Lung (tissue), 11 donors: ENCODE measurements at regions not wholly inside any gene's neighbourhood (a gene's known extent, or its start where the extent isn't known, plus 50 kb on each side); places are given as distances from the start of the nearest gene placed in this dataset.
"Not testable (repeated sequence)": the region's sequence is repeated elsewhere in the genome, so short reads cannot be mapped to it uniquely, and the experiment has no call there.

Experiments
- ATAC-seq: fragments of 200-7000 bp; cut with Tn5 transposase; one replicate; pipeline ENCODE4 v1.9.1; 2020; ENCODE audit warnings: moderate number of reproducible peaks; ENCODE audit not compliant: insufficient read depth, low FRiP score
- DNase-seq, 3 donors: peaks; one replicate each; pipeline ENCODE4 v3.0.0-alpha.2; 2013 to 2017
- H3K27ac ChIP-seq, 2 donors: one replicate each; pipeline ENCODE4 v1.5.1; 2013; ENCODE audit warnings: mild to moderate bottlenecking in 2 of 2, moderate library complexity in 2 of 2, control low read depth in 1 of 2, inconsistent platforms in 1 of 2, low read depth in 1 of 2, low read length in 1 of 2
- H3K27me3 ChIP-seq, 3 donors: one replicate each; pipeline ENCODE4 v1.5.1; 2013; ENCODE audit warnings: low read length in 2 of 3; ENCODE audit not compliant: control insufficient read depth in 3 of 3, insufficient read depth in 3 of 3
- H3K36me3 ChIP-seq, 4 donors: one replicate each; pipeline ENCODE4 v1.5.1; 2013; ENCODE audit warnings: low read length in 4 of 4, mild to moderate bottlenecking in 1 of 4, moderate library complexity in 1 of 4; ENCODE audit not compliant: control insufficient read depth in 4 of 4, insufficient read depth in 4 of 4
- H3K4me1 ChIP-seq, 5 donors: one replicate each; pipeline ENCODE4 v1.5.1; 2013; ENCODE audit warnings: low read length in 5 of 5, mild to moderate bottlenecking in 2 of 5, moderate library complexity in 1 of 5; ENCODE audit not compliant: control insufficient read depth in 5 of 5, insufficient read depth in 5 of 5
- H3K4me3 ChIP-seq: one replicate; pipeline ENCODE4 v1.5.1; 2013; ENCODE audit warnings: mild to moderate bottlenecking, control low read depth, moderate library complexity
- H3K9ac ChIP-seq, 2 donors: one replicate each; pipeline ENCODE4 v1.5.1; 2013; ENCODE audit warnings: low read length in 2 of 2, control low read depth in 1 of 2; ENCODE audit not compliant: insufficient read depth in 1 of 2
- H3K9me3 ChIP-seq, 4 donors: one replicate each; pipeline ENCODE4 v1.5.1; 2013; ENCODE audit warnings: low read length in 3 of 4, mild to moderate bottlenecking in 1 of 4, moderate library complexity in 1 of 4; ENCODE audit not compliant: control insufficient read depth in 4 of 4, insufficient read depth in 3 of 4
- WGBS, 2 donors: extraction: QIAGEN DNeasy Blood & Tissue Kit; methylation state at CpG; one replicate each; pipeline ENCODE4 v1.1.7; 2013; 5-methylcytosine and 5-hydroxymethylcytosine counted together
- TF ChIP-seq, protein P1 (sequence below): IDR thresholded peaks from 2 replicates; pipeline ENCODE4 v1.5.1; 2012; ENCODE audit warnings: mild to moderate bottlenecking; ENCODE audit errors: control extremely low read depth, extremely low read depth
- donor health status: control.
- donor health status: control.
- donor health status: Bipolar disorder and iron deficiency.
- donor health status: healthy.
- donor health status: DM: yes; HTN: yes; CAD: no.

DNA sequence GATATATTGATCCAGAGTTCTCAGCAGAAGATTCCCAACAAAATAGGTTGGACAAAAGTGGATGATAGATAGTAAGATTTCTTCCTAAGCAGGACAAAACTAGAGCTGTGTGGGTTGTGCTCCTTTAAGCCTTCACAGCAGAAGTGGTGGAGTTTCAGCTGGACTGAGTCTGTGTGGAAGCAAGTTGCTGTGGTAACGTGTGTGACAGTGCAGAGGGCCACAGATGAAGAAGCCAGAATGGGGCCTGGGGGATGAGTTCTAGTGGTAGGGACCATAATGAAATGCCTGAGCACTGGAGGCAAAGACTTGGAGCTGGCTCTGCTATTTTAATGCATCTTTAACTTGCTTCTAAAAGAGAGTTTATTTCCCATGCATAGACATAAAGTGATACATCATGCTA, 238.7 kb upstream of the POGK start:
- DNase-seq (no peak), ATAC-seq (no peak)
- H3K27me3 ChIP-seq, result no peaks in the 10 kb centered on the region
- TF ChIP-seq, protein P1, sequence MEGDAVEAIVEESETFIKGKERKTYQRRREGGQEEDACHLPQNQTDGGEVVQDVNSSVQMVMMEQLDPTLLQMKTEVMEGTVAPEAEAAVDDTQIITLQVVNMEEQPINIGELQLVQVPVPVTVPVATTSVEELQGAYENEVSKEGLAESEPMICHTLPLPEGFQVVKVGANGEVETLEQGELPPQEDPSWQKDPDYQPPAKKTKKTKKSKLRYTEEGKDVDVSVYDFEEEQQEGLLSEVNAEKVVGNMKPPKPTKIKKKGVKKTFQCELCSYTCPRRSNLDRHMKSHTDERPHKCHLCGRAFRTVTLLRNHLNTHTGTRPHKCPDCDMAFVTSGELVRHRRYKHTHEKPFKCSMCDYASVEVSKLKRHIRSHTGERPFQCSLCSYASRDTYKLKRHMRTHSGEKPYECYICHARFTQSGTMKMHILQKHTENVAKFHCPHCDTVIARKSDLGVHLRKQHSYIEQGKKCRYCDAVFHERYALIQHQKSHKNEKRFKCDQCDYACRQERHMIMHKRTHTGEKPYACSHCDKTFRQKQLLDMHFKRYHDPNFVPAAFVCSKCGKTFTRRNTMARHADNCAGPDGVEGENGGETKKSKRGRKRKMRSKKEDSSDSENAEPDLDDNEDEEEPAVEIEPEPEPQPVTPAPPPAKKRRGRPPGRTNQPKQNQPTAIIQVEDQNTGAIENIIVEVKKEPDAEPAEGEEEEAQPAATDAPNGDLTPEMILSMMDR, result no peak
- no peaks in the 10 kb centered on the region for H3K36me3 ChIP-seq
- H3K4me1 ChIP-seq, result no peaks in the 10 kb centered on the region
- H3K9ac ChIP-seq, result no peak overlapping the region
- no peaks in the 10 kb centered on the region for H3K9me3 ChIP-seq
- H3K4me3 ChIP-seq, result no peak overlapping the region
- 54 to 63% methylated on average over 1 of the region's 1 CpG for WGBS, 2 donors
- H3K27ac ChIP-seq, result no peak overlapping the region

DNA sequence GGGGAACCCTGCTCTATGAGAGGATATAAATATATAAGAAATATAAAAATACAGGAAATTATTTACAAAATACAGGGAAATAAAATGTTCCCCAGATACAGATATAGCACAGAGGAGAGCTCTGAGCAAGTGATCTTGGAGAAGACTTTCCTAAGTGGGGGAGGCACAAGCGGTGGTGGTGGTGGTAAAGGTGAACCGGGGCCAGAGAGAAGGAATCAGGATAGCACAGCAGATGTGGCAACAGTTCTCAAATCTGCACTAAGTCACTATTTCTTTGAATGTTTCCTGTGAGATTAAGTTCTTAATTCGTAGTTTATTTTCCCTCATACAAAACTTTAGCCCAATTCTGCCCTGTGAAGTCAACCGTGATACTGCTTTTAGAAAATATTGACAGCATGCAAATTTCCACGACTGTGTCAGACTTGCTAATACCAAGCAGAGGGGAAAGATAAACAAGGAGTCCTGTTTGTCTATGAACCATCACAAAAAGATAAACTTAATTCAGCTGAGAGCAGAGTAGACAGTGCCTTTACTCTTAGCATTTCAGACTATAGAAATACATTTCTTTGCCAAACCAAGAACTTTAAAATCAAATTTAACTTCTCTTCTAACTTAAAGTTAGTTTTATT, 237.5 kb upstream of the POGK start:
- no peak for DNase-seq
- no peaks in the 10 kb centered on the region for H3K27me3 ChIP-seq
- no peak for ATAC-seq
- no peak overlapping the region for H3K4me3 ChIP-seq
- TF ChIP-seq, protein P1, result no peak
- H3K9me3 ChIP-seq, result no peaks in the 10 kb centered on the region
- 73 to 75% methylated on average over 5 of the region's 5 CpGs for WGBS, 2 donors
- H3K36me3 ChIP-seq, result no peaks in the 10 kb centered on the region
- no peaks in the 10 kb centered on the region for H3K4me1 ChIP-seq
- no peak overlapping the region for H3K27ac ChIP-seq
- H3K9ac ChIP-seq, result no peak overlapping the region

DNA sequence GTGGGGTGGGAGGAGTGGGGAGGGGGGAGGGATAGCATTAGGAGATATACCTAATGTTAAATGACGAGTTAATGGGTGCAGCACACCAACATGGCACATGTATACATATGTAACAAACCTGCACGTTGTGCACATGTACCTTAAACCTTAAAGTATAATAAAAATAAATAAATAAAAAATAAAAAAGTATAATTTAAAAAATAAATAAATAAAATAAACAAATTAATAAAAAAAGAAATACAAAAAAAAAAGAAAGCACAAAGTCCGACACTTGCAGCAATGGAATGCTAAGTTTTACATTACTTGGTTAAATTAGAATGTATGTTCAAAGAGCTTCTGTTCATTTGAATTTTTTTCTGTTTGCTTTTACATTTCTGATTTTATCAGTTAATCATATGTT, 236.5 kb upstream of the POGK start:
- not testable (repeated sequence) for DNase-seq, H3K9me3 ChIP-seq, H3K36me3 ChIP-seq, H3K9ac ChIP-seq, ATAC-seq, H3K27me3 ChIP-seq, H3K4me3 ChIP-seq, H3K27ac ChIP-seq, H3K4me1 ChIP-seq
- 89% methylated on average over 2 to 3 of the region's 3 CpGs for WGBS, 2 donors

DNA sequence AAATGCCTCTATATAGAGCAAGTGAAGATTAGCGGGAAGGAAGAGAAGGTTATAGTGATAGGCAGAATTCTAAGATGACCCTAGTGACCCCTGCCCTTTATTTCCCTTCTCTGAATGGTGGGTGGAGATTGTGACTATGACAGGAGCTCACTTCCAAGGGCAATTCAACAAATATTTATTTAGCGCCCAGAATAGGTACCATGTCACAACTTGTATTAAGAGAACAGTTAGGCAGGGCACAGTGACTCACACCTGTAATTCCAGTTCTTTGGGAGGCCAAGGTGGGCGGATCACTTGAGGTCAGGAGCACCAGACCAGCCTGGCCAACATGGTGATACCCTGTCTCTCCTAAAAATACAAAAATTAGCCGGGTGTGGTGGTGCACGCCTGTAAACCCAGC, 236.0 kb upstream of the POGK start:
- Histone ChIP-seq H3K4me3 (no peak overlapping the region), H3K27me3 (no peaks in the 10 kb centered on the region), H3K27ac (no peak overlapping the region), H3K4me1 (no peaks in the 10 kb centered on the region), H3K9ac (no peak overlapping the region), H3K9me3 (no peaks in the 10 kb centered on the region), H3K36me3 (no peaks in the 10 kb centered on the region)
- no peak for DNase-seq
- no peak for ATAC-seq
- TF ChIP-seq, protein P1, result no peak
- 76 to 86% methylated on average over 5 of the region's 5 CpGs for WGBS, 2 donors
